Colon (tissue), 2 donors: ENCODE measurements at regions not wholly inside any gene's neighbourhood (a gene's known extent, or its start where the extent isn't known, plus 50 kb on each side); places are given as distances from the start of the nearest gene placed in this dataset.
"Not testable (repeated sequence)": the region's sequence is repeated elsewhere in the genome, so short reads cannot be mapped to it uniquely, and the experiment has no call there.

ENCODE experiments used
- FAIRE-seq: peaks from 2 replicates; lab custom pipeline; 2012; peaks lifted over from hg19 to GRCh38; lab: Jason Lieb, UNC
- donor health status: control.
- donor health status: control.

DNA sequence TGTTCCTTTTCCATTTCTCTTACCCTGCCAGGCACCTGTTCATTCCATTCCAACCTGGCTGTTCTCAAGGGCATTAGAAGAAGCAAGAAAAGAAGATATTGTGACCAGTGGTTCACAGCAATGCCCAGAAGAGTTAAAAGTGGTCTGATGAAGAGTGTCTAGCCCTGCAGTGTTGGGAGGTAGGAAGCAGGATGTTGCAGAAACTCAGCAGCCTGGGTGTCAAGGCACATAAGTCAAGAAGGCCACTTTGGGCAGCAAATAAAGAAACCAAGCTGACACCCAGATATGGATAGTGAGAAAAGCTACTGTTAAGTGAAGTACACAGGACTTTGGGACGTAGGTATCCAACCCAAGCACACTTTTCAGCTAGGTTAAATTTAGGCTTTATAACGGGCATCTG is 199.9 kb upstream of the SATB1 start:
- FAIRE-seq = no peak

GRCh38 chr3:18623220-18623619 is 198.1 kb upstream of the SATB1 start:
- no peak for FAIRE-seq

- no peak for FAIRE-seq
Observed at GRCh38 chr3:18618723-18619122, 193.6 kb upstream of the SATB1 start.

DNA sequence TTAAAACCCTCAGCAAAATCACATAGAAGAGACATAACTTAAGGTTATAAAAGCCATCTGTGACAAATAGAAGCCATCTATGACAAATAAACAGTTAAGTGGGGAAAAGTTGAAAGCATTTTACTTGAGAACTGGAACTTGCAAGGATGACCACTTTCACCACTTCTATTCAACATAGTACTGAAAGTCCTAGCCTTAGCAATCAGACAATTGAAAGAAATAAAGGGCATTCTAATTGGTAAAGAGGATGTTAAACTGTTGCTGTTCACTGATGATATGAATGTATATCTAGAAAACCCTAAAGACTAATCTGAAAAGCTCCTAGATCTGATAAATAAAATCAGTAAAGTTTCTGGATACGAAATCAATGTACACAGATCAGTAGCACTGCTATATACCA is 186.9 kb upstream of the SATB1 start:
- no peak for FAIRE-seq

- no peak for FAIRE-seq
Observed at GRCh38 chr3:18609187-18609586, 184.0 kb upstream of the SATB1 start.

GRCh38 chr3:18597919-18598318 is 172.8 kb upstream of the SATB1 start:
- no peak for FAIRE-seq

- no peak for FAIRE-seq
Observed at GRCh38 chr3:18593231-18593630, 168.1 kb upstream of the SATB1 start.

DNA sequence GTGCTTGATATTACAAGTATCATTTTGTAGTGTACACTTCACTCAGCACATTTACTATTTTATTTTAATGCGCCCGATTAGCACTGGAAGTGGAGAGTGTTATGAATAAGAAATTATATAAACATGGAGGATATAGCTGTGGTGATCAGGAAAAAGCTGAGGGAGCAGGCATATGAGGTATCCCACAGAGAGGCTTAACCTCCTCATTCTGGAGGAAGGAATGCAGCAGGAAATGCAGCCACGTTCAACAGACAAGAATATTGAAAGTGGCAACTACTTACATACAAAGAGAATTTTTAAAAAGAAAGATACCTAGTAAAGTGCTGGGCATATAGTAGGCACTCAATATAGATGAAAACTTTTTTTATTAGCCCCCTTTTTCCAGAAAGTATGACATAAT is 166.0 kb upstream of the SATB1 start:
- no peak for FAIRE-seq

DNA sequence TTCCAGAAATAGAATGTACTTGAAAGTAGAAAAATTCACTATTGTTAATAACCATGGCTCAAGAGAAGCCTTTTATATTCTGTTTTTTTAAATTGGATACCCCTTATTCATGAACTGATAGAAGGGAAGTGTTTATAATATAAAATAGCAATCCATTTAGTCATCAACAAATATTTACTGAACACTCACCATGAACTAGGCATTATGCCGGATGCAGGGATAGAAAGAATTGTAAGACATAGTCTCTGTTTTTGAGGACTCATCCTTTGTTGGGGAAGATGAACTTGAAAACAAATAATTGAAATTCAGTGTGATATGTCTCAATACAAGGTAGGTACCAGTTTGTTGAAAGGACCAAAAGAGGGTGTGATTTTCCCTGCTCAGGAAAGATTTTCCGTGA is 160.9 kb upstream of the SATB1 start:
- no peak for FAIRE-seq

DNA sequence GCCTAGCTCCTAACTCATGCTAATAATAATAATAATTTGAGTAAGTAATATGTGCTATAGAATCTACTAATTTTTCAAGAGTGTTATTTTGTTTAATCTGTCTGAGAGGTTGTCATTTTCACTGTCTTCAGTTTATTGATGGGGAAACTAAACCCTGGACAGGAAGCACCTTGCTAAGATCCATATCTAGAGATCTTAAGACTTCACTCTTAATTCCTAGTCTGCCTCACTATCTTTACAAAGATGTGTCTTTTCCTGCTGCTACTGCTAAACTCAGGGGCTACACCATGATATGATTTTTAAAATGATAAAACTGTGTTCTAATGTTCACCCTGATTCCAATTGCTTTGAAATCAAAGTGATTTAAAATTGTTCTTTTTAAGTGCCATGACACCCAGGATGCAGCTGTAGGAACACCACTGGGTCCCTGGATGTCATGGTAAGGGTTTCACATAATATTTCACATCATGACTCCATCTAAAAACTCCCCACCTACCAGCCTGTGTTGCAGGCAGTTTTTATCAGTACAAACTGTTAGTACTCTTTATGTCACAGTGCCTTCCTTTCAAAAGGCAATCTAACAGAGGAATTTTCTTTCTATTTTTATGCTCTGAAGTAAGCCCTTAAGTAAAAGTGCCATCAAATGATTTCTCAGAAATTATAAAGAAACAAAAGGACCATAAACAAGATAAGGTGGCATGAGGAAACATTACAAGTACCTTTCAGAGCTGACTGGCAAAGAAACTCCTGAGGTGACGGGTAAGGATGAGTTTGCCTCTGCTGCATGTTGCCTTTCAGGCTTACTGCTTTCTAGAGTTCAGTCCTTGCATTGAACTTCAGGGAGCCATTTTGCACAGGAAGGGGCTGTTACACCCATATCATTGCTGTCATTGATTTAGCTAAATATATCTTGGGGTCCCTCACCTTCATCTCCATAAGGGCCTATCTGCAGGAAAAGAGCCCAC is 160.1 kb upstream of the SATB1 start:
- no peak for FAIRE-seq

DNA sequence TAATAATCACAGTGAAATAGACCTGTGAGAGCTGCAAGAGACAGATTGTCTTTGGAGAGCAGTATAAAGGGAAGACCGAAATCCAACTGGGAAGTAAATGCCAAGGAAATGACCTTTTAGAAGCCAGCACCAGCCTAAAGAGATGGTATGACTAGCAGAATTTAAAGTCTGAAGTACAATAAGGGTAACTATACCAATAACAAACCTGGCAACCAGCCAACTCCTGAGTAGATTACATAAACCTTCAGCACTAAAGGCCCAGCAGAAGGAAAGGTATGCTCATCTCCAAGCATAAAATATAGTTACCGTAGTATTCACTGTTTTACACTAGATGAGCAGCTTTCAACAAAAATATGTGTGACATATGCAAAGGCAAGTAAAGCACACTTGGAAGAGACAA is 155.1 kb upstream of the SATB1 start:
- FAIRE-seq = no peak

- no peak for FAIRE-seq
Observed at GRCh38 chr3:18579661-18580060, 154.5 kb upstream of the SATB1 start.

DNA sequence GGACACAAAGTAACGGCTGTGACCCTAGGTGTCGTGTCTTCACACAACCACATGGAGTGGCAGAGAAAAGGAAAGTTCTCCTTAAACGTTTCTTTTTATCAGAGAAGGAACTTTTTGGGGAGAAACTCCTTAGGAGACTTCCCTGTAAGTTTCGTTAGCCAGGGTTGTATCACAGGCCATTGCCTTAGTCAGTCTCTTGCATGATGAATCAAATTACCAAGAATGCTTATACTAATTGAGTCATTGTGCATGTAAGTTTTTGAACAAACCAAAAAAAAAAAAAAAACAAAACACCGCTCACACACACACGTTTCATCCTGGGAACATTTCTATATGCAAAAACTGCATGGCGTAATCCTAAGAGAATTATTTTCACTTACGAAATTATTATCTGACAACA is 150.4 kb upstream of the SATB1 start:
- no peak for FAIRE-seq

- FAIRE-seq = no peak
Observed at GRCh38 chr3:18572809-18573208, 147.7 kb upstream of the SATB1 start.

GRCh38 chr3:18567293-18567692 is 142.2 kb upstream of the SATB1 start:
- no peak for FAIRE-seq

- FAIRE-seq = no peak
Observed at GRCh38 chr3:18562364-18563154, 137.4 kb upstream of the SATB1 start.

DNA sequence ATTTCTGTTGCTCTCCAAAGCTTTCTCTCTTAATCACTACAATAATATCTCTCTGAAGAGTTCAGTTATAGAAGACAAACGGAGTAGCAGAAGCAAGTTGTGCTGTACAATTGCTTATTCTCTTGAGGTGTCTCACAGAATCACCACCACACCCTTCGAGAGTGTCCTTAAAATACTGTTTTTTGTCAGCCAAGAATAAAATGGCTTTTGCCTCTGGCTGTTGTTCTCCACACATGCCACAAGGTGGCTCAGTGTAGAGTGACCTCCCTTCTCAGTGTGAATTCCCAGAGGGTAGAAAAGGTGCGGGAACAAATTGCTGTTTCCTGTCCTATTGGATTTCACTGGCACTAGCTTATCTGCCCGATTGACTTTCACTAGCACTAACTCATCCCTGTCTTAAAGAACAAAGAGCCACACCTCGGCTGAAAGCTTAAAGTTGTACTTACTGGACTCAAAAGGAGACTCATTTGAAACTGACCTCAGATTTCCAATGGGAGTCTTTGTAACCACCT is 134.2 kb upstream of the SATB1 start:
- FAIRE-seq = no peak

DNA sequence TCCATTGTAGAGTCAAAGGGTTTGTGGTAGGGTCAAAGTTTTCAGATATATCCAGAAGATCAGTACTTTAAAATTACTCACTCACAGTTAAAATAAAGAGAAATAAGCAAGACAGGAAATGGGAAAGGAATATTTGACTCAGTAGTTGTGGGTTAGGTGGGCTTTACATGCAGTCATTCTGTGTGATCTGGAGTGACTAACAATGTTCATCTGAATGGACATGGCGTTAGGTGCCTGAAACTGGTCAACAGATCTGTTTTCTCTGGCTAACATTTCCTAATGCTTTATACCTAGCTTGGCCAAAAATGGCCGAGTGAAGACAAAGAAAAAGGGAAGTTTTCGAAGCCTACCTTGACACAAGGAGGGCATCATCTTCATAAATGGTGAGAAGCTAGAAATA is 133.4 kb upstream of the SATB1 start:
- no peak for FAIRE-seq

GRCh38 chr3:18557216-18557615 is 132.1 kb upstream of the SATB1 start:
- no peak for FAIRE-seq

DNA sequence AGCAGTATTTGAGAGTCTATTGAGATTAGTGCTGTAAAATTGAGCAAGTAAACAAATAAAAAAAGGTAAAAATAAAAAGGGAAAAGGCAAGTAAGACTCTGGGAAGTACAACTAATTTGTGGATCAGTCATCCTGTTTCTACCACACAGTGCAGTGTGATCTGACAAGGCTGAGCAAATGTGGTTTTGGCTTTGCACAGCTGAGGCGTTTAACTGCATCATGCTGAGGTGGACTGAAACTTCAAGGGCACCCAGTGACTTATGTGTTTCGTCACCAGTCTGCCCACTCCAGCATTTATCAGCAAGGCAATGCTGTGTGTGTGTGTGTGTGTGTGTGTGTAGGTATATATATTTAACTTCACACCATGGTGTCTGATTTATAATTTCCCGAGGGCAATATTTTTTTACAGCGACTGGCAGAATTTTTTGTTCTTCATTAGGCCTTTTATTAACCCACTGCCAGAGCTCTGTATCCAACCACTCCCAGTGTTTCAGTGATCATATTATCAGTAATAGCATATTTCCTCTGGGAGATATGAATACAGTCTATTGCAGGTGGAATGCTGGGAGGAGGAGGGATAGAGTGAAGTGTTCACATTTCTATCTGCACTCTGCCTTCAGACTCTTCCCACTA is 131.5 kb upstream of the SATB1 start:
- FAIRE-seq = no peak

DNA sequence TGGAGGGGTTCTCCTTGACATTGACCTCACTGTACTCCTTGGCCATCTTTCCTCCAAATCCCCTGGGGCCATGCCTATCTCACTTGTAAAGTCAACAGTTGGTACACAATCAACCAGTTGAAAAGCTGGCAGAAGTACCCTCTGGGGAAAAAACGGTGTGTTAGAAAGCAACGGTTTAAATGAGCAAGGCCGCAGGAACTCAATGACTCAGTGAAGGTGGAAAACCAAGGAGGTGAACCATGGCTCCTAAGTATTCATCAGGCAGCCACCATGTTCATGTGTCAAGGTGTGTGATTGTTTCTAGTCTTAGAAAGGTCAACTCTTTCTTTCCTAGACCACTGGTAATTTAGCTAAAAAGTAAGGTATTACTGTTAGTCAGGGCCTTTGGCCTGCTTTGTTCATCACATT is 130.9 kb upstream of the SATB1 start:
- no peak for FAIRE-seq

DNA sequence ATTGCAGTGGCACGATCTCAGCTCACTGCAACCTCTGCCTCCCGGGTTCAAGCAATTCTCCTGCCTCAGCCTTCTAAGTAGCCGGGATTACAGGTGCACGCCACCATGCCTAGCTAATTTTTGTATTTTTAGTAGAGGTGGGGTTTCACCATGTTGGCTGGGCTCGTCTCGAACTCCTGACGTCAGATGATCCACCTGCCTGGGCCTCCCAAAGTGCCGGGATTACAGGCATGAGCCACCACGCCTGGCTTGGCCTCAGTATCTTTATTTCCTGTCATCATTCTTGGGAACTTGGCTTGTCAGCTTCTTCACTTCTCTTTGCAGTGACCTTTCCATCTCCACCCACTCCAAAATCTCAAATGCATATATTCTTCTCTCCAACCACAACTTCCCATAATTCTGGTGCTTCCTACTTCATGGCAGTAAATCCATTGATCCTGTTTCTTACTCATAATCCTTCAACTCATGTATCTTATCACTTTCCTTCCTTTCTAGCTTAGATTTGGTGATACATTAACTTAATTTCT is 127.5 kb upstream of the SATB1 start:
- not testable (repeated sequence) for FAIRE-seq
